Mucosa of gallbladder (tissue), 1 donor: ENCODE measurements at regions not wholly inside any gene's neighbourhood (a gene's known extent, or its start where the extent isn't known, plus 50 kb on each side); places are given as distances from the start of the nearest gene placed in this dataset.

Experiments
- DNase-seq: peaks from one replicate; pipeline ENCODE4 v3.0.0-alpha.2; 2020; ENCODE audit warnings: low spot score
- donor health status: DM: no; HTN: no; CAD: no.

GRCh38 chr17:36756695-36757094 is 155.3 kb downstream of the MRM1 start:
- no peak for DNase-seq

- DNase-seq, result no peak
These were observed 159.0 kb downstream of the MRM1 start for GRCh38 chr17:36760425-36760824.

GRCh38 chr17:36761203-36761950 is 160.0 kb downstream of the MRM1 start:
- DNase-seq, result no peak

DNA sequence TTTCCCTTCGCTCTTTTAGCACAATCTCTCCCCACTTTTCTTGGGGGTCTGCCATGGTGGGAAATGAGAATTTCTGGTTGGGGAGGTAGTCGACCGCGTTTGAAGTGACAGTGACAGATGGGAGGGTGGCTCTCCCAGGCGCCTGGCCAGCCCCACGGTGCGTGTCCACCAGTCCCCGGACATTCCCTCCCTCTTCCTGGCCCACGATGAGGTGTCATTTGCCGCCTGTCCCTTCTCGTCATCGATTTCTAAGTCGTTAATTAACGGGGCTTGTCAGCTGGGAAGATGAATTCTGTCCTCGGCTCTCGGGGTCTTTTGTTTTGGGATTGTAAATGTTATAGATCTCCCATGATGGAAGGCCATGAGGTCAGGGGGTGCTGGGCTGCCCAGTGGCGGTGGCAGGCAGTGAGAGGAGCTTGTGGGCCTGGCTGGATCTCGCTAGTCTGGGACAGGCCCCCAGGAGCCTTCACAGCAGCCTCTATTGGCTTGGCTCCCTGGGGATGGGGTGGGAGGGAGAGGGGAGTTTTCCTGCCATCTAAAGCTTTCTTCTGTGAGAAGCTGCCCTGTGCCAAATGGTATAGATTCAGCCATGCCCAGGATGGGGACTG is 164.2 kb downstream of the MRM1 start:
- no peak for DNase-seq

DNA sequence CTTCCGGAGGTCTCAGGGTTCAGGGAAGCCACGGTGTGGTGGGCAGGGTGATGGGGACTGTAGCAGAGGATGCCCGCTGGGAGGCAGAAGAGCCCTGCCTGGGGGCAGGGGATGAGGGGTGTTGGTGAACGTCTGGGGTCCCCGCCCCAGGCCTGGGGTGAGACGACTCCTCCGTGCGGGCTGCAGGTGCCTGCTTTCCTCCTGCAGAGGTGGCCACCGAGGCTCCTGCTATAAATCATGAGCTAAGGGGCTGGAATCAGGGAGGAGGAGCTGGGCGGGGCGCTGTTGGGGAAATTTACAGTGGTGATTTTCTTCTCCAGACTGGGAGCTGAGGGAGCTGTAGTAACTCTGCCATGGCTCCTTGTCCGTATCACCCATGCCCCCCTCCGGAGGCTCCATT is 167.0 kb downstream of the MRM1 start:
- DNase-seq, result no peak

- no peak for DNase-seq
These were observed 164.2 kb upstream of the LHX1 start for GRCh38 chr17:36773039-36773438.

DNA sequence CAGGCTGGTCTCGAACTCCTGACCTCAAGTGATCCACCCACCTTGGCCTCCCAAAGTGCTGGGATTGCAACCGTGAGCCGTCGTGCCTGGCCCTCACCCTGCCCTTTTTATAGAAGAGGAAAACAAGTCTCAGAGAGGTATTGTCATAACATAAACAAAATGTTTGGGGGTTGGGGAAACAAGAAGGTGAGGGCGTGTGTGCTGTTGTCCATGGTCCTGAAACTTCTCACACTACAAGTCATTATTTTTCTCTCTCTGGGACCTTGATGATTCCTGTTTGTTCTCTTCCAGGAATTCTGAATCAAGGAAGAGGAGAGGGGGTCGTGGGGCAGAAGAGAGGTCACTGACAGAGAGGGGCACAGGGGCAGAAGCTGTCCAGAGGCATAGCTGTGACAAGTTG is 160.2 kb upstream of the LHX1 start:
- DNase-seq, result no peak

DNA sequence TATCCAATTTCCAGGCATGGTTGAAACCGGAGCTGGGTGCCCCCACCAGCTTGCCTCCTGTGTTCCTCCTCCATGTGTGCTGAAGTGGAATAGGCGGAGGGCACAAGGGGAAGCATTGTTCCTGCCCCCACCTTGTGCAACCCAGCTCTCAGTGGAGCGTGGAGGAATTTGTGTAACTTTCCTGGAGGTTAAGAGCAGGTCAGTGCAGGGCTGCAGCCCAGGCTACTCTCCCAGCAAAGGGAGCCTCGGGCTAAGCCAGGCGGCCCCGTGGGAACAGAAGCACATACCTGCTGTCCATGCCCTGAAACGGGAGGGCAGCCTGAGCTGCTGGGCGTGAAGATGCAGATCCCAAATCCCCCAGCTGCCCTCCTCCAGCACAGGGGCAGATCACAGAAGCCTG is 158.8 kb upstream of the LHX1 start:
- no peak for DNase-seq

DNA sequence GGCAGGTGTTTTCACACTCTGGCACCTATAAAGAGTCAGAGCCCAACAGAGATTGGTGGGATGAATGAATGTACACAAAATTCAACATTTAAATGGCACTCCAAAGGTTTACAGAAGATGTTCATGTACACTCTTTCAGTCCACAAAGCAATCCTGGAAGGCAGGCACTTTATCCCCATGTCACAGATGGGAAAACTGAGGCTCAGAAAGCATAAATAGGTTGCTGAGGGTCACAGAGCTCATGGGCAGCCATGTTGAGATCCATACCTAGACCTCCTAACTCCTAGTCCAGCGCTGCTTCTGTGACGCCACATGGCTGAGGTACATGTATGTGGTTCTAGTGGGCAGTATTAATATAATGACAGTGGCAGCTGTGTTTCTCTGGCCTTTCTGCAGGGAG is 157.7 kb upstream of the LHX1 start:
- DNase-seq, result no peak

DNA sequence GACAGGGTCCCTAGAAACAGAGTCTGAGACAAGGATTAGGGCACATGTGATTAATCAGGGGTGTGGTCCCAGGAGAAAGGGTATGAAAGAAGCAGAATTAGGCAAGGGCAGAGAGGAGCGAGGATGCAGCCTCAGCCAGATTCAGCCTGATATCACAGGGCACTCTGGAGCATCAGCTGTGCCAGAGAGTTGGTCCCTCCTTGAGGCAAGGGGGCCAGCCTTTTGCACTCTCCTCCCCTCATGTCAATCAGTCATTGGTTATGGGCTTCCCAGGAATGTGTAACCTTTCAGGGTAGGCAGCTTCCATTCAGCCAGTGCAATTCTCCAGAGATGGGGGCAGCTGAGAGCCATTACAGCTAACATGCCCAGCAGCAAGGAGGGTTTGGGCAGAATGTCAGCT is 152.6 kb upstream of the LHX1 start:
- DNase-seq, result no peak

GRCh38 chr17:36786867-36787266 is 150.4 kb upstream of the LHX1 start:
- no peak for DNase-seq

DNA sequence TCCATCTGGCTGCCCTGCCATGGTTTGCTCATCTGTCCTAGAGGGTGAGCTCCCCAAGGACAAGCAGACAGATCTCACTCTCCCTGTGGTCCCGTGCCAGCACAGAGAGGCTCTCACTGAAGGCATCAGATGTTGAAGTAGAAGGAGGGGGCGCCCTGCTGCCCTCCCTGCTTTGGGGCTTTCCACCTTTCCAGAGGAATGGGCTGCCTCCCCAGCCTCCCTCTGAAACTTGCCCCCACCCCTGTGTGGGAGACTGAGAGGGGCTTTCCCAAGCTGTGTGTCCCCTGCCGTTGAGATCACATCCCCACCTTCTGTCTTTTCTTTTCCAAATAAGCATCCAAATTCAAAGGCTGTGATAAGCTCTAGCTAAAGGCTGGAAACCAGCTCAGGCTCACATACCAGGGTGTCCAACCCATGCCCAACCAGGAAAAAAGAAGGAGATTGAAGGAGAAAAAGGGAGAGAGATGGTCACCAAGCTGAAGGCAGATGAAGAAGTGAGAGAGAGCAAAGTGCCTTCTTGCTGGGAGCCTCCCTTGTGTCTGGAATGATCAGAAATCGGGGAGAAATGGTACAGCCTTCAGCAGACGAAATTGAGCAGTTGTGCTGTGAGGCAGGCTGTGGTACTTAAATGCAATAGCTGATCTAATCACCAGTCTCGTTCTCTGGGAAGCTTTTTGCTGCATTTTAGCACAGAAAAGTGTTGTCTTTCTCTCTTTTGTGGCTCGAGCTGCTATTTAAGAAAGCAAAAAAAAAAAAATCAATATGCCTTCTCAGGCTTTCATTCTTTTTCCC is 145.9 kb upstream of the LHX1 start:
- no peak for DNase-seq

- DNase-seq, result no peak
These were observed 145.3 kb upstream of the LHX1 start for GRCh38 chr17:36791942-36792475.

DNA sequence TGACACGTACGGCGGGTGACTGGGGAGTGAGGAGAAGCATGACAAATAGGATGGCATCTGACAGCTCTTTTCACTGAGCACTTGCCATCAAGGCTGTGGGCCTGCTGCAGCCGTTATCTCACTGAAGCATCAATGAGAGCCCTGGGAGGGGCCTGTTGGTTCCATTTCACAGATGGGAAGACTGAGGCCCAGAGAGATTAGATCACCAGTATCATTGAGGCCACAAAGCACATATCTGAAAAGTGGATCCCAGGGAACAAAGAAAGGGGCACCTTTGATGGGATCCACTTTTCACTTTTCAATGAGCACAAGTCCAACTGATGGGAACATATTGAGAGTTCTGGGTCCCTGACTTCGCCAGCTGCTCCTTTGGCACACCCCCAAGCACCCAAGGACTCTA is 144.4 kb upstream of the LHX1 start:
- no peak for DNase-seq

- no peak for DNase-seq
These were observed 143.3 kb upstream of the LHX1 start for GRCh38 chr17:36793976-36794375.

DNA sequence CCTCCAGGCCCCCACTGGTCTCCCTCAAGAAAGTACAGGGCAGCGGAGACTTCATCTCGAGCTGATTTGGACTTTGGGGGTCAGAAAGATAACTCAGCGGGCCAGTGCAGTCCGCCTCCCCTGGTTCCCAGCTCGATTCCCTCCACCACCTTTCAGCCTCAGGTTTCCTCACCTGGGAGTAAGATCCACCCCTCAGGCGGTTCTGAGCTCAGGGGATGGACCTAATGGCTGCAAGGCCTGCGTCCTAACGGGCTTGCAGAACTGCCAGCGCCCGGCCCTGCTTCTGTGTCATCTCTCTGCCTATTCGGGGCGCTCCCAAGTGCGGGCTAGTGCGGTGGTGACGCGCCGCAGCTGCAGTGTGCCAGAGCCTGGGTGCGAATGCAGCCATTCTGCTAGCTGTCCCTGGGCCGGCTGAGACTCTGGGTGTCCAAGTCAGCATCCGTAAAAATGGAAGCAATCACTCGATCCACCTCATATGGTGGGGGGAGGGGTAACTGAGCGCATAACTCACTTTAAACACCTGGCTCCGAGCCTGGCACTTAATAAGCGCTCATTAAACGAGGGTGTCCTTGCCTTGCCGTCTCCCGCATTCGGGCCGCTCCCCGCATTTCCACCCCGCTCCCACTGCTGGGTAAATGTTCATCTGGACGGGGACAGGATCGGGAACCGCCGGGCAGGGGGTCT is 129.6 kb upstream of the LHX1 start:
- DNase-seq, result no peak

- no peak for DNase-seq
These were observed 129.1 kb upstream of the LHX1 start for GRCh38 chr17:36808180-36808661.

GRCh38 chr17:36812762-36813161 is 124.5 kb upstream of the LHX1 start:
- DNase-seq, result no peak

- DNase-seq, result no peak
These were observed 123.9 kb upstream of the LHX1 start for GRCh38 chr17:36813357-36813756.

DNA sequence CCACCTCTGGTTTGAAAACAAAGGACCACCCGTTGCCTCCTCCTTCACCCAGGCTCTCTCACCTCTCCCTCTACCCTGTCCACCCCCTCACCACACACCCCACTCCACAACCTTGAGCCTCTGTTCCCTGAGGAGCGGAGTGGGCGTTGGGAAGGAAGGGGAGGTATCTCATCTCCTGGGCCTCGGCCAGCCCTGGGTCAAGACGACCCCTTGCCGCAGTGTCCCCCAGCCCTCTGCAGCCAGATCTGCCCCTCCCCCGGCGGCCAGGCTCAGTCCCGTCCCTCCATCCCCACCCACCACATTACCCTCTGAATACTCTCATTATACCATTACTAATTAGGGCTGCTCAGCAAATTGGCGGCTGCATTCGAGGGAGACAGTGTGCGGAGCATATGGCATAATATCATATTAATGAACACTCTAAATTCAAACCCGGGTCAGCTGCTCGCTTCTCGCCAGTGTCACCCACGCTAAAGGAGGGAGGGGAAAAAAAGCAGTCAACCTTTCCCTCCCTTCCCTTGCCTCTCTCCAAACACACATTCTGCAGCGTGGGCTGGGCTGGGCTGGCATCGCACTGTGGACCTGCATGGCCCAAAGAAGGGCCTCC is 123.2 kb upstream of the LHX1 start:
- DNase-seq, result no peak

- no peak for DNase-seq
These were observed 122.3 kb upstream of the LHX1 start for GRCh38 chr17:36814958-36815357.
